H1 (cell line): ENCODE measurements at regions not wholly inside any gene's neighbourhood (a gene's known extent, or its start where the extent isn't known, plus 50 kb on each side); places are given as distances from the start of the nearest gene placed in this dataset.

Experiments used
- CTCF ChIP-seq, 3 experiments: IDR thresholded peaks; 1 replicate in 2 of 3; 2 replicates in 1 of 3; pipeline versions ENCODE4 v1.5.1 to v1.6.1; 2011; ENCODE audit warnings: low read length in 3 of 3, mild to moderate bottlenecking in 3 of 3, inconsistent platforms in 2 of 3, low read depth in 1 of 3, moderate library complexity in 1 of 3; ENCODE audit not compliant: insufficient read depth in 1 of 3; ENCODE audit errors: control extremely low read depth in 1 of 3
- EZH2 ChIP-seq: fragments of 200-600 bp; sonication (generic); IDR thresholded peaks from 2 replicates; pipeline ENCODE4 v1.7.1; 2012; ENCODE audit warnings: low read depth, mild to moderate bottlenecking, moderate library complexity, low read length, inconsistent platforms; ENCODE audit not compliant: severe bottlenecking
- POLR2A ChIP-seq, 2 experiments: IDR thresholded peaks; 1 replicate in 1 of 2; 2 replicates in 1 of 2; pipeline ENCODE4 v1.6.1; 2011; ENCODE audit warnings: low read depth in 2 of 2, low read length in 2 of 2, mild to moderate bottlenecking in 2 of 2; ENCODE audit errors: control extremely low read depth in 1 of 2
- RAD21 ChIP-seq, 2 experiments: IDR thresholded peaks in 1 of 2; conservative IDR thresholded peaks in 1 of 2; 2 replicates each; pipeline ENCODE4 v1.6.1; 2011; ENCODE audit warnings: low read depth in 2 of 2, low read length in 2 of 2, improper control_type of control experiment in 1 of 2, inconsistent platforms in 1 of 2, mild to moderate bottlenecking in 1 of 2, moderate library complexity in 1 of 2
- YY1 ChIP-seq: IDR thresholded peaks from 2 replicates; pipeline ENCODE4 v1.6.1; 2011; ENCODE audit warnings: low read depth, mild to moderate bottlenecking, low read length

GRCh38 chr4:23364167-23364566 is 525.7 kb downstream of the PPARGC1A start (continued):
- TF ChIP-seq EZH2 (no peak), YY1 (no peak), POLR2A (IDR thresholded peaks at IDR 0.05; ENCODE audit: control extremely low read depth in 1 of 2, low read depth in 2 of 2, low read length in 2 of 2) (no peak), RAD21 (IDR thresholded peaks at IDR 0.05 in 1 of 2, conservative IDR thresholded peaks at IDR 0.05 in 1 of 2; ENCODE audit: low read depth in 2 of 2, low read length in 2 of 2) (no peak), CTCF (IDR thresholded peaks at IDR 0.05; ENCODE audit: control extremely low read depth in 1 of 3, insufficient read depth in 1 of 3, low read depth in 1 of 3, low read length in 3 of 3) (no peak)
